OCI-LY7 (cell line): ENCODE measurements at regions not wholly inside any gene's neighbourhood (a gene's known extent, or its start where the extent isn't known, plus 50 kb on each side); places are given as distances from the start of the nearest gene placed in this dataset.

Source experiments
- BruUV-seq: library from RNA; stranded (reverse); fragments of 400-500 nt; replicated peaks from 2 replicates; lab custom pipeline; 2021; lab: Mats Ljungman, UMichigan
- CTCF ChIA-PET: fragments of 300-600 bp; sonication (Branson Sonifier 250); formaldehyde crosslinking; loops from one replicate; lab custom pipeline; 2022; ENCODE audit warnings: antibody characterized with exemption; ENCODE audit not compliant: unreplicated experiment; lab: Charles Lee
- POLR2A ChIA-PET: fragments of 300-600 bp; sonication (Branson Sonifier 250); formaldehyde crosslinking; loops from one replicate; lab custom pipeline; 2022; ENCODE audit warnings: antibody characterized with exemption; lab: Charles Lee
- DNase-seq: peaks from one replicate; pipeline ENCODE4 v3.0.0-alpha.2; 2015; ENCODE audit warnings: low spot score
- H2AFZ ChIP-seq: fragments of 200-600 bp; sonication (generic), shearing (Covaris generic); 2 replicates; pipeline ENCODE4 v1.6.1; 2014; ENCODE audit warnings: mild to moderate bottlenecking, antibody characterized with exemption, low read length, moderate library complexity
- H3K27ac ChIP-seq: fragments of 200-600 bp; sonication (generic); 2 replicates; pipeline ENCODE4 v1.5.1; 2014; ENCODE audit warnings: mixed run types, low read depth, mild to moderate bottlenecking, moderate library complexity, low read length, inconsistent platforms; ENCODE audit not compliant: poor library complexity, severe bottlenecking
- H3K36me3 ChIP-seq: fragments of 200-600 bp; sonication (generic); 2 replicates; pipeline ENCODE4 v1.6.1; 2014; ENCODE audit warnings: mild to moderate bottlenecking, antibody characterized with exemption, low read length, moderate library complexity, mixed read lengths; ENCODE audit not compliant: insufficient read depth
- H3K4me1 ChIP-seq: fragments of 200-600 bp; sonication (generic); 2 replicates; pipeline ENCODE4 v1.5.1; 2014; ENCODE audit warnings: mild to moderate bottlenecking, low read length; ENCODE audit not compliant: insufficient read depth, poor library complexity, severe bottlenecking
- H3K4me2 ChIP-seq: fragments of 200-600 bp; sonication (generic); 2 replicates; pipeline ENCODE4 v1.6.1; 2014; ENCODE audit warnings: mild to moderate bottlenecking, low read length
- H3K4me3 ChIP-seq: fragments of 200-600 bp; sonication (generic); 2 replicates; pipeline ENCODE4 v1.5.1; 2014; ENCODE audit warnings: mild to moderate bottlenecking, low read depth, low read length; ENCODE audit not compliant: poor library complexity, severe bottlenecking
- H3K79me2 ChIP-seq: fragments of 200-600 bp; sonication (generic); 2 replicates; pipeline ENCODE4 v1.6.1; 2016; ENCODE audit warnings: low read depth, mild to moderate bottlenecking, low read length, moderate library complexity, mixed read lengths; ENCODE audit not compliant: insufficient read depth
- H3K9me2 ChIP-seq: fragments of 200-600 bp; sonication (generic); 2 replicates; pipeline ENCODE4 v1.6.1; 2016; ENCODE audit warnings: mild to moderate bottlenecking, low read length, mixed read lengths; ENCODE audit not compliant: insufficient read depth
- H3K9me3 ChIP-seq: fragments of 200-600 bp; sonication (generic); 2 replicates; pipeline ENCODE4 v1.6.1; 2014; ENCODE audit warnings: mild to moderate bottlenecking, mixed run types, low read length, mixed read lengths
- H4K20me1 ChIP-seq: fragments of 200-600 bp; sonication (generic); 2 replicates; pipeline ENCODE4 v1.6.1; 2014; ENCODE audit warnings: mild to moderate bottlenecking, antibody characterized with exemption, low read length, moderate library complexity, mixed read lengths; ENCODE audit not compliant: insufficient read depth
- EZH2phosphoT487 ChIP-seq: fragments of 200-600 bp; sonication (generic); IDR thresholded peaks from 2 replicates; pipeline ENCODE4 v1.6.1; 2018; ENCODE audit warnings: low read depth, borderline replicate concordance, mild to moderate bottlenecking, mixed run types, antibody characterized with exemption, low read length, moderate library complexity, mixed read lengths
- intact Hi-C: fragments of 100-400 bp; cut with micrococcal nuclease; formaldehyde crosslinking; loops from one replicate; pipeline ENCODE4 v1.10.0; 2022; ENCODE audit not compliant: unreplicated experiment
- TF ChIP-seq, protein P1 (sequence below): fragments of 200-600 bp; sonication (generic); conservative IDR thresholded peaks from 2 replicates; pipeline ENCODE4 v1.5.1; 2014; ENCODE audit warnings: mild to moderate bottlenecking, antibody characterized with exemption, low read length, moderate library complexity, mixed read lengths

- H4K20me1 ChIP-seq, result no peaks in the 10 kb centered on the region
- no TSS peak for BruUV-seq
- no peaks in the 10 kb centered on the region for H3K79me2 ChIP-seq
- intact Hi-C loops, result no loop called here
- no peaks in the 10 kb centered on the region for H3K9me3 ChIP-seq
- DNase-seq, result no peak
- H3K4me1 ChIP-seq, result no peaks in the 10 kb centered on the region
- H3K4me3 ChIP-seq, result no peak overlapping the region
- no peak overlapping the region for H2AFZ ChIP-seq
- no peak overlapping the region for H3K4me2 ChIP-seq
- H3K27ac ChIP-seq, result no peak overlapping the region
- H3K9me2 ChIP-seq, result no peaks in the 10 kb centered on the region
- TF ChIP-seq, protein P1, sequence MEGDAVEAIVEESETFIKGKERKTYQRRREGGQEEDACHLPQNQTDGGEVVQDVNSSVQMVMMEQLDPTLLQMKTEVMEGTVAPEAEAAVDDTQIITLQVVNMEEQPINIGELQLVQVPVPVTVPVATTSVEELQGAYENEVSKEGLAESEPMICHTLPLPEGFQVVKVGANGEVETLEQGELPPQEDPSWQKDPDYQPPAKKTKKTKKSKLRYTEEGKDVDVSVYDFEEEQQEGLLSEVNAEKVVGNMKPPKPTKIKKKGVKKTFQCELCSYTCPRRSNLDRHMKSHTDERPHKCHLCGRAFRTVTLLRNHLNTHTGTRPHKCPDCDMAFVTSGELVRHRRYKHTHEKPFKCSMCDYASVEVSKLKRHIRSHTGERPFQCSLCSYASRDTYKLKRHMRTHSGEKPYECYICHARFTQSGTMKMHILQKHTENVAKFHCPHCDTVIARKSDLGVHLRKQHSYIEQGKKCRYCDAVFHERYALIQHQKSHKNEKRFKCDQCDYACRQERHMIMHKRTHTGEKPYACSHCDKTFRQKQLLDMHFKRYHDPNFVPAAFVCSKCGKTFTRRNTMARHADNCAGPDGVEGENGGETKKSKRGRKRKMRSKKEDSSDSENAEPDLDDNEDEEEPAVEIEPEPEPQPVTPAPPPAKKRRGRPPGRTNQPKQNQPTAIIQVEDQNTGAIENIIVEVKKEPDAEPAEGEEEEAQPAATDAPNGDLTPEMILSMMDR, result no peak
- no peak for TF ChIP-seq EZH2phosphoT487
- POLR2A ChIA-PET, result no interaction called here
- CTCF ChIA-PET, result no interaction called here
- H3K36me3 ChIP-seq, result no peaks in the 10 kb centered on the region
These were observed 220.5 kb downstream of the FOXD2 start for GRCh38 chr1:47658161-47658920.

- H3K36me3 ChIP-seq, result no peaks in the 10 kb centered on the region
- intact Hi-C loops, result no loop called here
- TF ChIP-seq, protein P1, result no peak
- no peak for TF ChIP-seq EZH2phosphoT487
- ChIA-PET CTCF (no interaction called here), POLR2A (no interaction called here)
- H3K9me3 ChIP-seq, result no peaks in the 10 kb centered on the region
- H3K27ac ChIP-seq, result no peak overlapping the region
- no peak for DNase-seq
- H4K20me1 ChIP-seq, result no peaks in the 10 kb centered on the region
- H3K4me2 ChIP-seq, result no peak overlapping the region
- no peaks in the 10 kb centered on the region for H3K4me1 ChIP-seq
- no peaks in the 10 kb centered on the region for H3K79me2 ChIP-seq
- H2AFZ ChIP-seq, result no peak overlapping the region
- no TSS peak for BruUV-seq
- no peak overlapping the region for H3K4me3 ChIP-seq
- no peaks in the 10 kb centered on the region for H3K9me2 ChIP-seq
These were observed 221.3 kb downstream of the FOXD2 start for GRCh38 chr1:47659146-47659545.

DNA sequence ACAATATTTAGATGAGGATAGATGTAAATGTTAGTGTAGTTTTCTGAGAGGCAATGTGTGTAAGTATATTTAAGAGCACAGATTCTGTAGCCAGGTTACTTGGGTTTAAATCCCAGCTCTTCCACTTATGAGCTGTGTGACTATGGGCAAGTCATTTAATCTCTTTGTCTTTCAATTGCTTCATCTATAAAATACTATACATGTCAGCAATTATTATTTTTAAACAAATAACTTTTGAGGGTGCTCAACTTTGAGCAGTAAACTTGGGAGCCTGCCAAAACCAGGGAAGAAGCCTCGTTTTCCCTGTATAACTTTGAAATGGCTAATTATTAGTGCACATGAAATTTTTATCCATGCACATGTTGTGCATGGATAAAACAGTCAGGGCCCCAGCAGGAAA lies 222.8 kb downstream of the FOXD2 start:
- Histone ChIP-seq H3K4me1 (no peaks in the 10 kb centered on the region), H3K4me2 (no peak overlapping the region), H3K9me3 (no peaks in the 10 kb centered on the region), H3K4me3 (no peak overlapping the region), H3K9me2 (no peaks in the 10 kb centered on the region), H3K27ac (no peak overlapping the region), H2AFZ (no peak overlapping the region), H3K36me3 (no peaks in the 10 kb centered on the region), H3K79me2 (no peaks in the 10 kb centered on the region), H4K20me1 (no peaks in the 10 kb centered on the region)
- DNase-seq, result no peak
- intact Hi-C loops, result no loop called here
- TF ChIP-seq EZH2phosphoT487, result no peak
- TF ChIP-seq, protein P1, result no peak
- ChIA-PET POLR2A (no interaction called here), CTCF (no interaction called here)
- BruUV-seq, result no TSS peak
